Fibroblast of lung (primary cell): ENCODE measurements at regions not wholly inside any gene's neighbourhood (a gene's known extent, or its start where the extent isn't known, plus 50 kb on each side); places are given as distances from the start of the nearest gene placed in this dataset.

Experiments used
- DNase-seq, 2 donors: peaks; one replicate each; pipeline versions ENCODE4 v3.0.0 to v3.0.0-alpha.2; 2010; ENCODE audit warnings: low read depth in 2 of 2
- H2AFZ ChIP-seq: 2 replicates; pipeline ENCODE4 v1.5.1; 2012; ENCODE audit warnings: low read length, control low read depth, inconsistent platforms
- H3K27ac ChIP-seq: 2 replicates; pipeline ENCODE4 v1.5.1; 2011; ENCODE audit warnings: low read length, control low read depth; ENCODE audit not compliant: insufficient read depth
- H3K27me3 ChIP-seq: 2 replicates; pipeline ENCODE4 v1.5.1; 2011; ENCODE audit warnings: mild to moderate bottlenecking, low read length; ENCODE audit not compliant: control insufficient read depth, insufficient read depth
- H3K36me3 ChIP-seq: 2 replicates; pipeline ENCODE4 v1.5.1; 2011; ENCODE audit warnings: low read length; ENCODE audit not compliant: control insufficient read depth, insufficient read depth
- H3K4me1 ChIP-seq: 2 replicates; pipeline ENCODE4 v1.5.1; 2011; ENCODE audit warnings: low read length; ENCODE audit not compliant: control insufficient read depth, insufficient read depth; ENCODE audit errors: extremely low read depth
- H3K4me2 ChIP-seq: 2 replicates; pipeline ENCODE4 v1.5.1; 2011; ENCODE audit warnings: low read length, control low read depth; ENCODE audit not compliant: insufficient read depth; ENCODE audit errors: extremely low read depth
- H3K4me3 ChIP-seq, 4 experiments: fragments of 200-600 bp in 1 of 4; sonication (generic) in 1 of 4; replicated peaks in 1 of 4; 2 replicates each; pipeline ENCODE4 v1.5.1; 2011 to 2016; ENCODE audit warnings: low read length in 4 of 4, low read depth in 3 of 4, mild to moderate bottlenecking in 3 of 4, control low read depth in 2 of 4, inconsistent platforms in 1 of 4, mixed read lengths in 1 of 4; ENCODE audit not compliant: insufficient read depth in 1 of 4; ENCODE audit errors: control extremely low read depth in 1 of 4
- H3K79me2 ChIP-seq: 2 replicates; pipeline ENCODE4 v1.5.1; 2012; ENCODE audit warnings: mild to moderate bottlenecking, low read length, inconsistent platforms; ENCODE audit not compliant: control insufficient read depth, insufficient read depth
- H3K9ac ChIP-seq: 2 replicates; pipeline ENCODE4 v1.5.1; 2011; ENCODE audit warnings: mild to moderate bottlenecking, low read length, control low read depth; ENCODE audit not compliant: insufficient read depth
- H3K9me3 ChIP-seq: 2 replicates; pipeline ENCODE4 v1.5.1; 2012; ENCODE audit warnings: low read depth, low read length; ENCODE audit not compliant: control insufficient read depth, insufficient read depth
- H4K20me1 ChIP-seq: 2 replicates; pipeline ENCODE4 v1.5.1; 2011; ENCODE audit warnings: low read length; ENCODE audit not compliant: control insufficient read depth, insufficient read depth; ENCODE audit errors: extremely low read depth
- EZH2 ChIP-seq: IDR thresholded peaks from 2 replicates; pipeline ENCODE4 v1.5.1; 2012; ENCODE audit warnings: low read length, control low read depth, mild to moderate bottlenecking; ENCODE audit errors: missing control alignments
- TF ChIP-seq, protein P1 (sequence below), 2 donors: IDR thresholded peaks in 1 of 2; conservative IDR thresholded peaks in 1 of 2; 1 replicate in 1 of 2; 2 replicates in 1 of 2; pipeline ENCODE4 v1.5.1; 2011 to 2012; ENCODE audit warnings: low read length in 2 of 2, control low read depth in 1 of 2, inconsistent platforms in 1 of 2, low read depth in 1 of 2, mild to moderate bottlenecking in 1 of 2

DNA sequence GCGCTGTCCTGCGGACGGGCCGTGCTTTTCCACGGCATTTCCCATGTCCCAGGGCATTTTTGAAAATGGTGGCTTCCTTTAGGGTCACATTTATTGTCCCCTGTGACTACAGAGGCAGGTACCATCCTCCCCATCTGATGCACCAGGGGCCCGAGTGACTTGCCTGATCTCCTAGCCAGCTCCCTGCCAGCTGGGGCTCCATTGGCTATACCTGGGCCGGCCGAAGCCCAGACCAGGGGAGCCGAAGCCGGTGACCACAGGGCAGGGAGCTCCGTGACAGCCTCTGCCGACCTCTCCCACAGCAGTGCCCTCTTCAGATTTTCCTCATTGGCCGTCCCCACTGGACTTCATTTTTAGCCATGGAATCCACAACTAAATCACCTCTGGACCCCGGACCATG lies 170.6 kb downstream of the RBFOX3 start:
- TF ChIP-seq EZH2: no peak
- TF ChIP-seq, protein P1, sequence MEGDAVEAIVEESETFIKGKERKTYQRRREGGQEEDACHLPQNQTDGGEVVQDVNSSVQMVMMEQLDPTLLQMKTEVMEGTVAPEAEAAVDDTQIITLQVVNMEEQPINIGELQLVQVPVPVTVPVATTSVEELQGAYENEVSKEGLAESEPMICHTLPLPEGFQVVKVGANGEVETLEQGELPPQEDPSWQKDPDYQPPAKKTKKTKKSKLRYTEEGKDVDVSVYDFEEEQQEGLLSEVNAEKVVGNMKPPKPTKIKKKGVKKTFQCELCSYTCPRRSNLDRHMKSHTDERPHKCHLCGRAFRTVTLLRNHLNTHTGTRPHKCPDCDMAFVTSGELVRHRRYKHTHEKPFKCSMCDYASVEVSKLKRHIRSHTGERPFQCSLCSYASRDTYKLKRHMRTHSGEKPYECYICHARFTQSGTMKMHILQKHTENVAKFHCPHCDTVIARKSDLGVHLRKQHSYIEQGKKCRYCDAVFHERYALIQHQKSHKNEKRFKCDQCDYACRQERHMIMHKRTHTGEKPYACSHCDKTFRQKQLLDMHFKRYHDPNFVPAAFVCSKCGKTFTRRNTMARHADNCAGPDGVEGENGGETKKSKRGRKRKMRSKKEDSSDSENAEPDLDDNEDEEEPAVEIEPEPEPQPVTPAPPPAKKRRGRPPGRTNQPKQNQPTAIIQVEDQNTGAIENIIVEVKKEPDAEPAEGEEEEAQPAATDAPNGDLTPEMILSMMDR (conservative IDR thresholded peaks at IDR 0.05 in 1 of 2, IDR thresholded peaks at IDR 0.05 in 1 of 2; ENCODE audit: low read depth in 1 of 2, low read length in 2 of 2): no peak
- Histone ChIP-seq H3K27ac (no peak overlapping the region), H3K79me2 (no peaks in the 10 kb centered on the region), H3K4me1 (no peaks in the 10 kb centered on the region), H2AFZ (no peak overlapping the region), H3K9me3 (no peaks in the 10 kb centered on the region), H3K4me3 (no peak overlapping the region), H3K27me3 (no peaks in the 10 kb centered on the region), H4K20me1 (no peaks in the 10 kb centered on the region), H3K36me3 (no peaks in the 10 kb centered on the region), H3K9ac (no peak overlapping the region), H3K4me2 (no peak overlapping the region)
- no peak for DNase-seq

DNA sequence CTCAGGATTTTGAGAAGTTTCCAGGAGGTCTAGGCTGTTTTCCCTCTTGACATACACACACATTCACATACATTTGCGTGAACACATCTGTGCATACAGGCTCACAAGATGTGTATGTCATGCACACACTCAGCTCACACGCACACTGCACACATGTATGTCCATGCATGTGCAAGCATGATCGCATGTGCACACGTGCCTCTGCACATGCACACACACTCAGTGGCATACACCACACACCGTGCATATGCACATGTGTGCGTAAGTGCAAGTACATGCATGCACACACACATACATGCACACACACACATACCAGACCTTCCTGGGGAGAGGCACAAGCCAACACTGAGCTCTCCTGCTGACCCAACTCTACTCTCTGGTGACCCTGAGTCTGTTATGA lies 171.4 kb downstream of the RBFOX3 start:
- Histone ChIP-seq H3K79me2 (no peaks in the 10 kb centered on the region), H3K9me3 (no peaks in the 10 kb centered on the region), H3K4me3 (no peak overlapping the region), H3K9ac (no peak overlapping the region), H3K27me3 (no peaks in the 10 kb centered on the region), H3K36me3 (no peaks in the 10 kb centered on the region), H4K20me1 (no peaks in the 10 kb centered on the region), H3K4me1 (no peaks in the 10 kb centered on the region), H3K4me2 (no peak overlapping the region), H3K27ac (no peak overlapping the region), H2AFZ (no peak overlapping the region)
- no peak for DNase-seq
- TF ChIP-seq, protein P1 (conservative IDR thresholded peaks at IDR 0.05 in 1 of 2, IDR thresholded peaks at IDR 0.05 in 1 of 2; ENCODE audit: low read depth in 1 of 2, low read length in 2 of 2): no peak
- no peak for TF ChIP-seq EZH2

GRCh38 chr17:79438546-79439334 lies 172.1 kb downstream of the RBFOX3 start:
- Histone ChIP-seq H3K9ac (no peak overlapping the region), H3K27ac (no peak overlapping the region), H3K9me3 (no peaks in the 10 kb centered on the region), H3K4me1 (no peaks in the 10 kb centered on the region), H3K36me3 (no peaks in the 10 kb centered on the region), H3K27me3 (no peaks in the 10 kb centered on the region), H3K4me2 (no peak overlapping the region), H3K4me3 (no peak overlapping the region), H3K79me2 (no peaks in the 10 kb centered on the region), H2AFZ (no peak overlapping the region), H4K20me1 (no peaks in the 10 kb centered on the region)
- DNase-seq: no peak
- TF ChIP-seq, protein P1 (conservative IDR thresholded peaks at IDR 0.05 in 1 of 2, IDR thresholded peaks at IDR 0.05 in 1 of 2; ENCODE audit: low read depth in 1 of 2, low read length in 2 of 2): no peak
- no peak for TF ChIP-seq EZH2
